ENCODE measurements at regions not wholly inside any gene's neighbourhood (a gene's known extent, or its start where the extent isn't known, plus 50 kb on each side); places are given as distances from the start of the nearest gene placed in this dataset.

DNA sequence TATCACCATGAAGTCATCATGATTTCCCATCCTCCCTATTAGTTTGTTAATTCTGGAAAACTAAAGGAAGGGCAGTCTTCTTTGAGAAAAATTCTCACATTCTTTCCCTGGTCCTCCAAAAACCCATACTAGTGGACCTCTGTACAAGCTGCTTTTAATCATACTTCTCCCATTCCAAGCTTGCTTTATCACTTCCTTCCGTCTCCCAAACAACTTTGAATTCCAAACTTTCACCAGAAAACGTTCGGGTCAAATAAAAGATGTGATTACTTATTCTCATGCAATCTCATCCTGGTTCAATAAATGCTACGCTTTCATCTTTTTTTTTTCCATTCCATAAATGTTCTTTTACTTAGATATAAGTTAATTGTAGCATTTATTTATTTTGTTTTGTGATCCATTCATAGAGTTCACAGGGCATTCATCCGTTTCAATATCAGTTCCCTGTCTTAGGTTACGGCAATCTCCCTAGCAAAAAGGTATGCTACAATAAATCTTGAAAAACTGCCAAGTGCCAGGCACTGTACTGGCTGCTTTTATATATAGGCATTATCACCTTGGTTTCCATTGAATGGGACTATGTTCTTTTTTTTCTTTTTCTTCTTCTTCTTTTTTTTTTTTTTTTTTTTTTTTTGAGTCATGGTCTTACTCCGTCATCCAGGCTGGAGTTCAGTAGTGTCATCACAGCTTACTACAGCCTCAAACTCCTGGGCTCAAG, 100.2 kb upstream of the GREM2 start:
- no peak overlapping the region for H3K4me3 Mint-ChIP-seq
- H3K9me3 Mint-ChIP-seq = peaks cover 5% of the 10 kb centered on the region
- CTCF ChIA-PET = no interaction called here

DNA sequence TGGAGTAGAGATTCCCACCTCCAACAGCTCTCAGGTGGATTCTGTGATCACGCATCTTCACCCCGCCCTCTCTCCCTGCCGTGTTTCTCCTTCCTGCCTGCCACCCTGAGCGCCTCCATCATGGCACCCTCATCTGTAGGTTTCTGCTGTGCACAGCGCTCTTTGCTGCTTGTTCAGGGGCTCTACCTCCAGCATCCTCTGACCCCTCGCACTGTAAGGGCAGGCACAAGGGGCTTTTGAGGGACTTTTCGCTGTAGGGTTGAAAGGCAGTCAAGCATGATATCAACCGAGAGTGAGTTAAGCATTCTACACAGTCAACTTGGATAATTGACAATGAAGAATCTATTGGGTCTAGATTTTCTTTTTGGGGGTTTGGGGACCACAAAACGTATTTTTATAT, 99.1 kb upstream of the GREM2 start:
- Mint-ChIP-seq H3K4me3 (no peak overlapping the region), H3K27me3 (peaks cover 2% of the 10 kb centered on the region), H3K9me3 (peaks cover 5% of the 10 kb centered on the region), H3K27ac (no peak overlapping the region), H3K36me3 (ENCODE audit: low read depth) (no peaks in the 10 kb centered on the region), H3K4me1 (ENCODE audit: low read depth) (no peaks in the 10 kb centered on the region)
- TF ChIP-seq, protein P1, sequence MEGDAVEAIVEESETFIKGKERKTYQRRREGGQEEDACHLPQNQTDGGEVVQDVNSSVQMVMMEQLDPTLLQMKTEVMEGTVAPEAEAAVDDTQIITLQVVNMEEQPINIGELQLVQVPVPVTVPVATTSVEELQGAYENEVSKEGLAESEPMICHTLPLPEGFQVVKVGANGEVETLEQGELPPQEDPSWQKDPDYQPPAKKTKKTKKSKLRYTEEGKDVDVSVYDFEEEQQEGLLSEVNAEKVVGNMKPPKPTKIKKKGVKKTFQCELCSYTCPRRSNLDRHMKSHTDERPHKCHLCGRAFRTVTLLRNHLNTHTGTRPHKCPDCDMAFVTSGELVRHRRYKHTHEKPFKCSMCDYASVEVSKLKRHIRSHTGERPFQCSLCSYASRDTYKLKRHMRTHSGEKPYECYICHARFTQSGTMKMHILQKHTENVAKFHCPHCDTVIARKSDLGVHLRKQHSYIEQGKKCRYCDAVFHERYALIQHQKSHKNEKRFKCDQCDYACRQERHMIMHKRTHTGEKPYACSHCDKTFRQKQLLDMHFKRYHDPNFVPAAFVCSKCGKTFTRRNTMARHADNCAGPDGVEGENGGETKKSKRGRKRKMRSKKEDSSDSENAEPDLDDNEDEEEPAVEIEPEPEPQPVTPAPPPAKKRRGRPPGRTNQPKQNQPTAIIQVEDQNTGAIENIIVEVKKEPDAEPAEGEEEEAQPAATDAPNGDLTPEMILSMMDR (IDR thresholded peaks at IDR 0.05) = no peak
- ATAC-seq (no peak), DNase-seq (no peak)
- ChIA-PET POLR2A (no interaction called here), CTCF (no interaction called here)
- intact Hi-C loops (cut with micrococcal nuclease) = no loop called here

More for the DNA sequence above, 100.2 kb upstream of the GREM2 start:
- peaks cover 2% of the 10 kb centered on the region for H3K27me3 Mint-ChIP-seq
- H3K36me3 Mint-ChIP-seq (ENCODE audit: low read depth) = no peaks in the 10 kb centered on the region
- TF ChIP-seq, protein P1 (IDR thresholded peaks at IDR 0.05) = no peak
- no peaks in the 10 kb centered on the region for H3K4me1 Mint-ChIP-seq (ENCODE audit: low read depth)
- ATAC-seq (no peak), DNase-seq (no peak)
- POLR2A ChIA-PET = no interaction called here
- intact Hi-C loops (cut with micrococcal nuclease) = no loop called here
- H3K27ac Mint-ChIP-seq = no peak overlapping the region

DNA sequence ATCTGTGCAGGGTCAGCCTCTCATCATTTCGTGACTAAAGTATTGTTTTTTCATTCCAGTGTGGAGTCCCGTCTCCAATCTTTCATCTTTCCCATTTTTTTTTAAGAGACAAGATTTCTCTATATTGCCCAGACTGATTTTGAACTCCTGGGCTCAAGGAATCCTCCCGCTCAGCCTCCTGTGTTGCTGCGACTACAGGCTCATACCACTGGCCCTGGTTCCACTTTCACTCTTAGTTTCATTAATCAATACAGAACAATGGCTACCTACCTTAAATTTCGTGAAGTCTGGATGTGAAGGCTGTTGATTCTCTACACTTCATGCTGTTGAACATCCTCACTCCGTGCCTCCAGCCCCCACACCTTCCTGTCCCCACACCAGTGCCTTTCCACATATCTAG, 97.7 kb upstream of the GREM2 start:
- ATAC-seq = no peak
- Mint-ChIP-seq H3K9me3 (peaks cover 5% of the 10 kb centered on the region), H3K27ac (no peak overlapping the region), H3K4me3 (no peak overlapping the region), H3K27me3 (peaks cover 2% of the 10 kb centered on the region), H3K36me3 (ENCODE audit: low read depth) (no peaks in the 10 kb centered on the region), H3K4me1 (ENCODE audit: low read depth) (no peaks in the 10 kb centered on the region)
- ChIA-PET POLR2A (no interaction called here), CTCF (no interaction called here)
- intact Hi-C loops (cut with micrococcal nuclease) = no loop called here
- DNase-seq = no peak
- TF ChIP-seq, protein P1 (IDR thresholded peaks at IDR 0.05) = no peak

DNA sequence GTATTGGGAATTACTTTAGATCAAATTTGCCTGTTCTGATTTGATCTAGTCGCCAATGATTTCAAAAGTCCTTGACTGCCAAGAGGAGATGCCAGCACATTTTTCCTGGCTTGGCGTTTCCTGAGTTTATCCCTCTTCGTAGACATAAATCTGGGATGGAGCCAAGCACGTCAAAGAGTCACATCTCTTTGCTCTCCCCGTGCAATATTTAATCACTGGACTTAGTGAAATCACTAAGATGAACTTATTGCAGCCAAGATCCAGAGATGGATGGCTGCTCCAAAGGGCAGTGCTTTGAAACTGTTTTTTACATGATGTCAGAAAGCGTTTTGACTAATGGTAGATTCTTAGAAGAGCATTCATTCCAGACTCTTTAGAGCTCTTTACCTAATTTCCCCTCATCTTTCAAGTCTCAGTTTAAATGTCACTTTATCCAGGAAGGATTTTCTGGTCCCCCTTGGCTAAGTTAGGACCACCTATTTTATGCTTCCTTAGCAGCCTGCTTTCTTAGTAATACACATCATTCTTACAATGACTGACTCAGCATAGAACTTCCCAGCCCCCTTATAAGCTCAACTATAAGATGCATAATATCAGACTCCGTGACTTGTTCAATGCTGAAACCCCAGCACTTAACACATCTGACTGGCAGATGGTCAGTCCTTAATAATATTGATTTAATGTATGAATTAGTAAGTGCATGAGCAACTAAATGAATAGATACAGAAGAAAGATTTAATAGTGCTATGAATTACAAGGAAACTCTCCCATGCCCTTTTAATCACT, 94.4 kb upstream of the GREM2 start:
- H3K36me3 Mint-ChIP-seq (ENCODE audit: low read depth) = no peaks in the 10 kb centered on the region
- CTCF ChIA-PET = no interaction called here

DNA sequence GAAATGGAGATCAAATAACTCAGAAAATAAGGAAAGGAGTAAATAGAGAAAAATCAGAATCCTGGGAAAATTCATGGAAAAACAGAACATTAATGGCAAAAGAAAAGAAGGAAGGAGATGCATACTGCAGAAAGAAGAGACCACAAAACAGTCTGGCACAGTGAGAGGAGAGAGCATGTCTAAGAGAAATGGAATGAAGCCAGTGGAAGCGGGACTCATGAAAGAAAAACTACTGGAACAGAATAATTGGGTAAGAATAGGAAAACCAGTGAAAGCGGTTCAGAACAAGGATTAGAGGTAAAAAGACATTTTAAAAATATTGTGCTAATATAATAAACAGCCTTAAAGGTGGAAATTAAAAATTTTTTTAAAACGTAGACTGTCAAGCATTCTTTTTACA, 93.6 kb upstream of the GREM2 start:
- ATAC-seq (no peak), DNase-seq (no peak)
- intact Hi-C loops (cut with micrococcal nuclease) = no loop called here
- H3K9me3 Mint-ChIP-seq = peaks cover 1% of the 10 kb centered on the region
- no peak overlapping the region for H3K27ac Mint-ChIP-seq
- no peak overlapping the region for H3K4me3 Mint-ChIP-seq
- no peaks in the 10 kb centered on the region for H3K36me3 Mint-ChIP-seq (ENCODE audit: low read depth)
- H3K4me1 Mint-ChIP-seq (ENCODE audit: low read depth) = no peaks in the 10 kb centered on the region
- TF ChIP-seq, protein P1 (IDR thresholded peaks at IDR 0.05) = no peak
- CTCF ChIA-PET = no interaction called here
- POLR2A ChIA-PET = no interaction called here
- peaks cover 2% of the 10 kb centered on the region for H3K27me3 Mint-ChIP-seq

More for the DNA sequence above, 94.4 kb upstream of the GREM2 start:
- DNase-seq = no peak
- intact Hi-C loops (cut with micrococcal nuclease) = no loop called here
- TF ChIP-seq, protein P1 (IDR thresholded peaks at IDR 0.05) = no peak
- Mint-ChIP-seq H3K4me1 (ENCODE audit: low read depth) (no peaks in the 10 kb centered on the region), H3K9me3 (peaks cover 1% of the 10 kb centered on the region), H3K27me3 (peaks cover 2% of the 10 kb centered on the region), H3K4me3 (no peak overlapping the region), H3K27ac (no peak overlapping the region)
- ATAC-seq = no peak
- POLR2A ChIA-PET = no interaction called here
